ENCODE measurements at regions not wholly inside any gene's neighbourhood (a gene's known extent, or its start where the extent isn't known, plus 50 kb on each side); places are given as distances from the start of the nearest gene placed in this dataset.
A peak's percentile ranks its signal among the peaks of the same experiment; 100 is the strongest.

- no peak for DNase-seq (ENCODE audit: low read depth, low spot score)
- ChIA-PET CTCF (interaction anchor here (1.1 to 6.3 kb wide), 2 partner anchors 12 to 219 kb away, joined by 3 to 29 read pairs; no protein-coding TSS in a partner anchor), POLR2A (no interaction called here)
- TF ChIP-seq CTCF (IDR thresholded peaks at IDR 0.05; ENCODE audit: insufficient read depth, low read length, missing control alignments) = no peak
- no peak overlapping the region for H3K4me3 ChIP-seq (ENCODE audit: low read depth, low read length)
Measured at GRCh38 chr12:19726122-19726521, 286.8 kb downstream of the AEBP2 start.

GRCh38 chr12:19726592-19726991 is 287.3 kb downstream of the AEBP2 start:
- ChIA-PET CTCF (interaction anchor here (6.3 kb wide), 1 partner anchor 12 kb away, joined by 29 read pairs; no protein-coding TSS in a partner anchor), POLR2A (no interaction called here)
- H3K4me3 ChIP-seq (ENCODE audit: low read depth, low read length) = no peak overlapping the region
- no peak for DNase-seq (ENCODE audit: low read depth, low spot score)
- TF ChIP-seq CTCF (IDR thresholded peaks at IDR 0.05; ENCODE audit: insufficient read depth, low read length, missing control alignments) = no peak

GRCh38 chr12:19737019-19737418 is 297.7 kb downstream of the AEBP2 start:
- CTCF ChIA-PET = interaction anchor here (3.7 kb wide), 1 partner anchor 12 kb away, joined by 29 read pairs; no protein-coding TSS in a partner anchor
- TF ChIP-seq CTCF (IDR thresholded peaks at IDR 0.05; ENCODE audit: insufficient read depth, low read length, missing control alignments) = no peak
- POLR2A ChIA-PET = no interaction called here

GRCh38 chr12:19739195-19739776 is 300.0 kb downstream of the AEBP2 start:
- H3K4me3 ChIP-seq (ENCODE audit: low read depth, low read length) = no peak overlapping the region
- peak; percentile 28 for TF ChIP-seq CTCF (IDR thresholded peaks at IDR 0.05; ENCODE audit: insufficient read depth, low read length, missing control alignments)
- POLR2A ChIA-PET = no interaction called here
- no peak for DNase-seq (ENCODE audit: low read depth, low spot score)
- CTCF ChIA-PET = interaction anchor here (0.6 to 5.9 kb wide), 44 partner anchors 9 to 863 kb away, joined by 3 to 42 read pairs (median 4); no protein-coding TSS in a partner anchor

More at GRCh38 chr12:19737019-19737418, 297.7 kb downstream of the AEBP2 start:
- H3K4me3 ChIP-seq (ENCODE audit: low read depth, low read length) = no peak overlapping the region
- DNase-seq (ENCODE audit: low read depth, low spot score) = no peak

GRCh38 chr12:19740472-19741131 is 301.3 kb downstream of the AEBP2 start:
- POLR2A ChIA-PET = no interaction called here
- no peak for DNase-seq (ENCODE audit: low read depth, low spot score)
- no peak overlapping the region for H3K4me3 ChIP-seq (ENCODE audit: low read depth, low read length)
- TF ChIP-seq CTCF (IDR thresholded peaks at IDR 0.05; ENCODE audit: insufficient read depth, low read length, missing control alignments) = no peak
- CTCF ChIA-PET = interaction anchor here (0.7 to 5.9 kb wide), 15 partner anchors 9 to 862 kb away, joined by 3 to 42 read pairs (median 9); no protein-coding TSS in a partner anchor

- no peak for TF ChIP-seq CTCF (IDR thresholded peaks at IDR 0.05; ENCODE audit: insufficient read depth, low read length, missing control alignments)
- DNase-seq (ENCODE audit: low read depth, low spot score) = no peak
- H3K4me3 ChIP-seq (ENCODE audit: low read depth, low read length) = no peak overlapping the region
- POLR2A ChIA-PET = no interaction called here
- CTCF ChIA-PET = interaction anchor here (0.7 to 5.9 kb wide), 8 partner anchors 9 to 861 kb away, joined by 3 to 42 read pairs (median 6); no protein-coding TSS in a partner anchor
Measured at GRCh38 chr12:19741132-19741489, 301.8 kb downstream of the AEBP2 start.
